Astrocyte (in vitro differentiated cells and primary cell): ENCODE measurements at regions not wholly inside any gene's neighbourhood (a gene's known extent, or its start where the extent isn't known, plus 50 kb on each side); places are given as distances from the start of the nearest gene placed in this dataset.

ENCODE experiments used
- DNase-seq: peaks from one replicate; pipeline ENCODE4 v3.0.0-alpha.2; 2010; ENCODE audit warnings: low read depth
- FAIRE-seq: peaks from 2 replicates; lab custom pipeline; 2011; peaks lifted over from hg19 to GRCh38; lab: Jason Lieb, UNC
- H2AFZ ChIP-seq: 2 replicates; pipeline ENCODE4 v1.6.0; 2012; ENCODE audit warnings: low read depth, low read length, inconsistent platforms
- H3K27ac ChIP-seq: 2 replicates; pipeline ENCODE4 v1.5.1; 2011; ENCODE audit warnings: low read depth, low read length, inconsistent platforms
- H3K27me3 ChIP-seq: 2 replicates; pipeline ENCODE4 v1.6.0; 2011; ENCODE audit warnings: low read length, inconsistent platforms; ENCODE audit not compliant: insufficient read depth
- H3K36me3 ChIP-seq: 2 replicates; pipeline ENCODE4 v1.5.1; 2011; ENCODE audit warnings: low read length, inconsistent platforms; ENCODE audit not compliant: insufficient read depth
- H3K4me1 ChIP-seq: 2 replicates; pipeline ENCODE4 v1.5.1; 2011; ENCODE audit warnings: low read length, inconsistent platforms; ENCODE audit not compliant: insufficient read depth
- H3K4me2 ChIP-seq: 2 replicates; pipeline ENCODE4 v1.6.0; 2012; ENCODE audit warnings: low read length, inconsistent platforms
- H3K4me3 ChIP-seq: 2 replicates; pipeline ENCODE4 v1.5.1; 2011; ENCODE audit warnings: low read depth, mild to moderate bottlenecking, low read length, inconsistent platforms; ENCODE audit not compliant: insufficient read depth
- H3K79me2 ChIP-seq: 2 replicates; pipeline ENCODE4 v1.6.0; 2012; ENCODE audit warnings: mild to moderate bottlenecking, low read length, inconsistent platforms; ENCODE audit not compliant: insufficient read depth
- H3K9ac ChIP-seq: 2 replicates; pipeline ENCODE4 v1.6.0; 2012; ENCODE audit warnings: mild to moderate bottlenecking, low read length, inconsistent platforms
- H3K9me3 ChIP-seq: 2 replicates; pipeline ENCODE4 v1.5.1; 2012; ENCODE audit warnings: low read depth, mild to moderate bottlenecking, low read length, inconsistent platforms; ENCODE audit not compliant: insufficient read depth
- H4K20me1 ChIP-seq: 2 replicates; pipeline ENCODE4 v1.6.0; 2012; ENCODE audit warnings: low read length, inconsistent platforms; ENCODE audit not compliant: insufficient read depth
- H3K27ac Mint-ChIP-seq: one replicate; pipeline ENCODE4 v1.8.0; 2021; ENCODE audit warnings: mild to moderate bottlenecking, mixed read lengths; ENCODE audit not compliant: unreplicated experiment
- H3K27me3 Mint-ChIP-seq: one replicate; pipeline ENCODE4 v1.8.0; 2021; ENCODE audit warnings: low read depth, mixed read lengths; ENCODE audit not compliant: unreplicated experiment
- H3K36me3 Mint-ChIP-seq: one replicate; pipeline ENCODE4 v1.8.0; 2021; ENCODE audit warnings: low read depth, mixed read lengths; ENCODE audit not compliant: unreplicated experiment
- H3K4me1 Mint-ChIP-seq: one replicate; pipeline ENCODE4 v1.8.0; 2021; ENCODE audit warnings: low read depth, mixed read lengths; ENCODE audit not compliant: unreplicated experiment
- H3K4me3 Mint-ChIP-seq: one replicate; pipeline ENCODE4 v1.8.0; 2021; ENCODE audit warnings: mild to moderate bottlenecking, moderate library complexity, mixed read lengths; ENCODE audit not compliant: unreplicated experiment
- H3K9me3 Mint-ChIP-seq: one replicate; pipeline ENCODE4 v1.8.0; 2021; ENCODE audit warnings: mild to moderate bottlenecking, mixed read lengths; ENCODE audit not compliant: unreplicated experiment
- EZH2 ChIP-seq: IDR thresholded peaks from 2 replicates; pipeline ENCODE4 v1.6.1; 2012; ENCODE audit warnings: mild to moderate bottlenecking, low read length, inconsistent platforms; ENCODE audit not compliant: insufficient read depth
- TF ChIP-seq, protein P1 (sequence below): IDR thresholded peaks from 2 replicates; pipeline ENCODE4 v1.5.1; 2011; ENCODE audit warnings: low read depth, mild to moderate bottlenecking, inconsistent platforms, low read length, moderate library complexity; ENCODE audit not compliant: insufficient read depth

DNA sequence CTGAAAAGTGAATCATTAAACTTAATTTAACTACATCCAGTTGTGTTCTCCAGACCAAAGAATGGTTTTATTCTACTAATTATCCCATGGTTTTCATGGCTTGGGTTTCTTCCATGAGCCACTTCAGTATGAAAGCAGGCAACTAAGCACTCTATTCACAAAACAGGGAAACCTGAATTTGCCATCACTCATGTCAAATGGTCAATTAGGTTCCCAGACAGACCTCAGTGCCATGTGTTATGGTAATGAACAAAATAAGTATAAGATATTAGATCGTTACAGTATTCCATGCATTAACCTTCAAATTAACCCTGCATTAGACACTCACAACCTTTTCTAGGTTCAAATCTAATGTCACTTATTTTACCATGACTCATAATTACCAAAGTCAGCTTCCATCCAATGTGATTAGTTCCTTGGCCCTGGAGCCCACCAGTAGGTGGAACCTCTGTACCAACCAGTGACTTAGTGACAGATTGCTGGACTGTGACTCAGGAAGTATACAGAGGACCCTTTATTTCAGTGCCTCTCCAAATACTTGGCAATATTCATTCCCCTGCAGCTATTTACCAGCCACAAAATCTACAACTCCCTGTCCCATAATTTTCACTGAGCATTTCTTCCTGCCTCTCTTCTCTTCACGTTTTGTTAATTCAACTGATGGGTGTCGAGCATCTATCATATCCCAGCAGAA is 1270.2 kb upstream of the SORCS1 start:
- no peaks in the 10 kb centered on the region for H3K27me3 Mint-ChIP-seq
- no peak overlapping the region for H3K27ac Mint-ChIP-seq
- no peak for FAIRE-seq

DNA sequence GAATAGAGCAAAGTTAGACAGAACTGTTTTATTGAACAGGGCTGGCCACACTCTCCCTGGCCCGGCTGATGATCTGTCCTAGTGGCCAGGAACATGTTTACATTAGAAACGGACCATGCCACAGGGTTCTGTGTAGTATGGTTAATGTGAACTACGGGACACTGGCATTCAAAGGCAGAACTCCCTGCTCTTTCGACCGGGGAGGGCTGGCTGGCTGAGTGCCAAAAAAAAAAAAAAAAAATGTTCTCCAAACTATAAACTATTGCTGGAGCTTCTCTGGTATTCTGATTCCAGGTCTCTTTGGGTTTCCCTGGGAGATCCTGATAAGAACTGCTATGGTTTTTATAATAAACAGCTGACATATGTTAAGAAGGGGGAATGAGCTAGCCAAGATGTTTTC is 1262.6 kb upstream of the SORCS1 start:
- no peak for DNase-seq
- H3K4me3 Mint-ChIP-seq: no peak overlapping the region
- Histone ChIP-seq H3K27ac (no peak overlapping the region), H3K79me2 (no peaks in the 10 kb centered on the region), H3K27me3 (no peaks in the 10 kb centered on the region), H3K4me1 (peaks cover 4% of the 10 kb centered on the region), H2AFZ (no peak overlapping the region), H3K36me3 (no peaks in the 10 kb centered on the region), H3K9ac (no peak overlapping the region), H3K9me3 (no peaks in the 10 kb centered on the region), H3K4me2 (no peak overlapping the region), H3K4me3 (no peak overlapping the region), H4K20me1 (no peaks in the 10 kb centered on the region)
- TF ChIP-seq, protein P1, sequence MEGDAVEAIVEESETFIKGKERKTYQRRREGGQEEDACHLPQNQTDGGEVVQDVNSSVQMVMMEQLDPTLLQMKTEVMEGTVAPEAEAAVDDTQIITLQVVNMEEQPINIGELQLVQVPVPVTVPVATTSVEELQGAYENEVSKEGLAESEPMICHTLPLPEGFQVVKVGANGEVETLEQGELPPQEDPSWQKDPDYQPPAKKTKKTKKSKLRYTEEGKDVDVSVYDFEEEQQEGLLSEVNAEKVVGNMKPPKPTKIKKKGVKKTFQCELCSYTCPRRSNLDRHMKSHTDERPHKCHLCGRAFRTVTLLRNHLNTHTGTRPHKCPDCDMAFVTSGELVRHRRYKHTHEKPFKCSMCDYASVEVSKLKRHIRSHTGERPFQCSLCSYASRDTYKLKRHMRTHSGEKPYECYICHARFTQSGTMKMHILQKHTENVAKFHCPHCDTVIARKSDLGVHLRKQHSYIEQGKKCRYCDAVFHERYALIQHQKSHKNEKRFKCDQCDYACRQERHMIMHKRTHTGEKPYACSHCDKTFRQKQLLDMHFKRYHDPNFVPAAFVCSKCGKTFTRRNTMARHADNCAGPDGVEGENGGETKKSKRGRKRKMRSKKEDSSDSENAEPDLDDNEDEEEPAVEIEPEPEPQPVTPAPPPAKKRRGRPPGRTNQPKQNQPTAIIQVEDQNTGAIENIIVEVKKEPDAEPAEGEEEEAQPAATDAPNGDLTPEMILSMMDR: no peak
- no peak for TF ChIP-seq EZH2
- peaks cover 2% of the 10 kb centered on the region for H3K36me3 Mint-ChIP-seq
- peaks cover 35% of the 10 kb centered on the region for H3K4me1 Mint-ChIP-seq
- FAIRE-seq: no peak
- no peak overlapping the region for H3K27ac Mint-ChIP-seq
- no peaks in the 10 kb centered on the region for H3K27me3 Mint-ChIP-seq
- H3K9me3 Mint-ChIP-seq: peaks cover 9% of the 10 kb centered on the region

More for the DNA sequence above, 1270.2 kb upstream of the SORCS1 start:
- no peak overlapping the region for H3K9ac ChIP-seq
- Mint-ChIP-seq H3K9me3 (peaks cover 6% of the 10 kb centered on the region), H3K36me3 (peaks cover 2% of the 10 kb centered on the region), H3K4me1 (peaks cover 11% of the 10 kb centered on the region), H3K4me3 (no peak overlapping the region)
- H3K4me2 ChIP-seq: no peak overlapping the region
- no peak overlapping the region for H3K27ac ChIP-seq
- H3K79me2 ChIP-seq: no peaks in the 10 kb centered on the region
- no peaks in the 10 kb centered on the region for H3K27me3 ChIP-seq
- no peaks in the 10 kb centered on the region for H3K4me1 ChIP-seq
- H4K20me1 ChIP-seq: no peaks in the 10 kb centered on the region
- no peak overlapping the region for H3K4me3 ChIP-seq
- H3K9me3 ChIP-seq: no peaks in the 10 kb centered on the region
- H2AFZ ChIP-seq: no peak overlapping the region
- TF ChIP-seq, protein P1: no peak
- TF ChIP-seq EZH2: no peak
- no peak for DNase-seq
- no peaks in the 10 kb centered on the region for H3K36me3 ChIP-seq

DNA sequence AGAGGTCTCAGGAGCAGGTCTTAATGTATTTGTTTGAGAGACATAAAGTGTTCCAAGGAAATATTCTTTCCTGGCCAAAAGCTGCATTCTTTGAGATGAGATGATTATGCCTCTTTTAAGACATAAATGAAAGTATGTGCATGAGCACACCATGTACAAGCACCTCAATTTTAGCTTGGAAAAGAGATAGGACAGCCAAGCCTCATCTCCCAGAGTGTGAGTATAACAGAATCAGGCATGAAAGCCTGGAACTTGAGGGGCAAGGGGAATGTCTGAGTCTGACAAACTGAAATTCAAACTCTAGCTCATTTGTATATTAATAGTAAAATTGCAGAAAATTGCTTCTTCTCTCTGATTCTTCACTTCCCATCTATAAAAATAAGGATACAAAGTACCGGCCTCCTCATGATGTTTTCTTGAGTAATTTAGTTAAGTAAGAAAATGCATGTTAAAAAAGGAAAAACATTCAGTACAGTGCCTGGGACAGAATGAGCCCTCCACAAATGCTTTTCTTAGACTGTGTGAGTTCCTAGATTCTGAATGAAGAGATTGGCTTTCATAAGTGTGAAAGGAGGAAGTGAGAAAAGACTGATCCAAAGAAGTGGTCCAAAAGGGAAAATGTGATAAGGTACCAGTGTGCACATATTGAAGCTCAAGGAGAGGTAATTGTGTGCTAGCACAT is 1260.9 kb upstream of the SORCS1 start:
- Histone ChIP-seq H3K9ac (no peak overlapping the region), H3K36me3 (no peaks in the 10 kb centered on the region), H3K4me3 (no peak overlapping the region), H3K9me3 (no peaks in the 10 kb centered on the region), H3K27me3 (no peaks in the 10 kb centered on the region), H4K20me1 (no peaks in the 10 kb centered on the region), H3K27ac (no peak overlapping the region), H3K79me2 (no peaks in the 10 kb centered on the region), H2AFZ (no peak overlapping the region), H3K4me2 (no peak overlapping the region), H3K4me1 (peaks cover 4% of the 10 kb centered on the region)
- peaks cover 33% of the 10 kb centered on the region for H3K4me1 Mint-ChIP-seq
- no peaks in the 10 kb centered on the region for H3K36me3 Mint-ChIP-seq
- DNase-seq: no peak
- TF ChIP-seq, protein P1: no peak
- TF ChIP-seq EZH2: no peak
- peaks cover 3% of the 10 kb centered on the region for H3K9me3 Mint-ChIP-seq
- no peak for FAIRE-seq
- H3K27me3 Mint-ChIP-seq: no peaks in the 10 kb centered on the region
- no peak overlapping the region for H3K4me3 Mint-ChIP-seq
- no peak overlapping the region for H3K27ac Mint-ChIP-seq
